ENCODE measurements at regions not wholly inside any gene's neighbourhood (a gene's known extent, or its start where the extent isn't known, plus 50 kb on each side); places are given as distances from the start of the nearest gene placed in this dataset.

DNA sequence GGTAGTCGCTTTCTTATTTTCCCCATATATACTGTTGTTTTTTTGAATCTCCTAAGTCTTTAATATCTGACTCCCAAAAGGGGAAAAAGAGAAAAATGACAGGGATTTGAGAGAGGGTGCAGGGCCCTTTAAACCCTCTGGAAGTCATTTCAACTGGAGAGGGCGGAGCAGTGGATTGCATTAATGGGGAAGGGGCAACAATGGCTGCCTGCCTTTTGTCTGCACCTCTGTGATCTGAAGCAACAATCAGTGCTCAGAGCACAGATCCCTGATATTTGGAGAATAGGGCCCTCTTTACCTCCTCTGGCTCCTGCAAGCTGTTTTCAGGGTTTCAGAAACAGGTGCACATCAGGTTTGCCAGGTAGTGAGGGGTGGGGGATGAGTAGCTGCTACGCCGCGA lies 1458.3 kb upstream of the TENM3 start:
- TF ChIP-seq, protein P1, sequence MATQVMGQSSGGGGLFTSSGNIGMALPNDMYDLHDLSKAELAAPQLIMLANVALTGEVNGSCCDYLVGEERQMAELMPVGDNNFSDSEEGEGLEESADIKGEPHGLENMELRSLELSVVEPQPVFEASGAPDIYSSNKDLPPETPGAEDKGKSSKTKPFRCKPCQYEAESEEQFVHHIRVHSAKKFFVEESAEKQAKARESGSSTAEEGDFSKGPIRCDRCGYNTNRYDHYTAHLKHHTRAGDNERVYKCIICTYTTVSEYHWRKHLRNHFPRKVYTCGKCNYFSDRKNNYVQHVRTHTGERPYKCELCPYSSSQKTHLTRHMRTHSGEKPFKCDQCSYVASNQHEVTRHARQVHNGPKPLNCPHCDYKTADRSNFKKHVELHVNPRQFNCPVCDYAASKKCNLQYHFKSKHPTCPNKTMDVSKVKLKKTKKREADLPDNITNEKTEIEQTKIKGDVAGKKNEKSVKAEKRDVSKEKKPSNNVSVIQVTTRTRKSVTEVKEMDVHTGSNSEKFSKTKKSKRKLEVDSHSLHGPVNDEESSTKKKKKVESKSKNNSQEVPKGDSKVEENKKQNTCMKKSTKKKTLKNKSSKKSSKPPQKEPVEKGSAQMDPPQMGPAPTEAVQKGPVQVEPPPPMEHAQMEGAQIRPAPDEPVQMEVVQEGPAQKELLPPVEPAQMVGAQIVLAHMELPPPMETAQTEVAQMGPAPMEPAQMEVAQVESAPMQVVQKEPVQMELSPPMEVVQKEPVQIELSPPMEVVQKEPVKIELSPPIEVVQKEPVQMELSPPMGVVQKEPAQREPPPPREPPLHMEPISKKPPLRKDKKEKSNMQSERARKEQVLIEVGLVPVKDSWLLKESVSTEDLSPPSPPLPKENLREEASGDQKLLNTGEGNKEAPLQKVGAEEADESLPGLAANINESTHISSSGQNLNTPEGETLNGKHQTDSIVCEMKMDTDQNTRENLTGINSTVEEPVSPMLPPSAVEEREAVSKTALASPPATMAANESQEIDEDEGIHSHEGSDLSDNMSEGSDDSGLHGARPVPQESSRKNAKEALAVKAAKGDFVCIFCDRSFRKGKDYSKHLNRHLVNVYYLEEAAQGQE (IDR thresholded peaks at IDR 0.05; ENCODE audit: insufficient replicate concordance, low read depth): no peak
- TF ChIP-seq, protein P2, sequence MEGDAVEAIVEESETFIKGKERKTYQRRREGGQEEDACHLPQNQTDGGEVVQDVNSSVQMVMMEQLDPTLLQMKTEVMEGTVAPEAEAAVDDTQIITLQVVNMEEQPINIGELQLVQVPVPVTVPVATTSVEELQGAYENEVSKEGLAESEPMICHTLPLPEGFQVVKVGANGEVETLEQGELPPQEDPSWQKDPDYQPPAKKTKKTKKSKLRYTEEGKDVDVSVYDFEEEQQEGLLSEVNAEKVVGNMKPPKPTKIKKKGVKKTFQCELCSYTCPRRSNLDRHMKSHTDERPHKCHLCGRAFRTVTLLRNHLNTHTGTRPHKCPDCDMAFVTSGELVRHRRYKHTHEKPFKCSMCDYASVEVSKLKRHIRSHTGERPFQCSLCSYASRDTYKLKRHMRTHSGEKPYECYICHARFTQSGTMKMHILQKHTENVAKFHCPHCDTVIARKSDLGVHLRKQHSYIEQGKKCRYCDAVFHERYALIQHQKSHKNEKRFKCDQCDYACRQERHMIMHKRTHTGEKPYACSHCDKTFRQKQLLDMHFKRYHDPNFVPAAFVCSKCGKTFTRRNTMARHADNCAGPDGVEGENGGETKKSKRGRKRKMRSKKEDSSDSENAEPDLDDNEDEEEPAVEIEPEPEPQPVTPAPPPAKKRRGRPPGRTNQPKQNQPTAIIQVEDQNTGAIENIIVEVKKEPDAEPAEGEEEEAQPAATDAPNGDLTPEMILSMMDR (IDR thresholded peaks at IDR 0.05; ENCODE audit: insufficient read depth, low read length): no peak
- TF ChIP-seq POLR2AphosphoS5 (IDR thresholded peaks at IDR 0.05; ENCODE audit: low read depth): no peak
- no peak for TF ChIP-seq SPI1 (IDR thresholded peaks at IDR 0.05; ENCODE audit: borderline replicate concordance, low read depth)

All from HL-60 (cell line).